ENCODE measurements at regions not wholly inside any gene's neighbourhood (a gene's known extent, or its start where the extent isn't known, plus 50 kb on each side); places are given as distances from the start of the nearest gene placed in this dataset.

GRCh38 chr19:33997690-33998089 is 174.6 kb upstream of the LSM14A start:
- Histone ChIP-seq H3K27ac (ENCODE audit: low read depth, low read length) (no peak overlapping the region), H3K9me3 (ENCODE audit: control insufficient read depth, insufficient read depth, low read length) (0 out of 2 replicates have a peak, but pooled peaks cover 4% of the 10 kb centered on the region), H4K20me1 (ENCODE audit: control insufficient read depth, insufficient read depth, low read depth, low read length) (no peaks in the 10 kb centered on the region), H3K27me3 (ENCODE audit: control insufficient read depth, low read length) (no peaks in the 10 kb centered on the region), H3K4me2 (ENCODE audit: low read length) (no peak overlapping the region), H3K4me1 (ENCODE audit: control insufficient read depth, low read length) (no peaks in the 10 kb centered on the region), H3F3A (ENCODE audit: control insufficient read depth, insufficient read depth) (0 out of 2 replicates have a peak, but pooled peaks cover 2% of the 10 kb centered on the region), H3K79me2 (ENCODE audit: control insufficient read depth, low read length) (no peaks in the 10 kb centered on the region), H3K4me3 (ENCODE audit: low read length) (no peak overlapping the region), H3K36me3 (ENCODE audit: control insufficient read depth, low read length) (no peaks in the 10 kb centered on the region), H3K9me2 (replicated peaks; ENCODE audit: control insufficient read depth, low read length) (no peaks in the 10 kb centered on the region)
- TF ChIP-seq, protein P1, sequence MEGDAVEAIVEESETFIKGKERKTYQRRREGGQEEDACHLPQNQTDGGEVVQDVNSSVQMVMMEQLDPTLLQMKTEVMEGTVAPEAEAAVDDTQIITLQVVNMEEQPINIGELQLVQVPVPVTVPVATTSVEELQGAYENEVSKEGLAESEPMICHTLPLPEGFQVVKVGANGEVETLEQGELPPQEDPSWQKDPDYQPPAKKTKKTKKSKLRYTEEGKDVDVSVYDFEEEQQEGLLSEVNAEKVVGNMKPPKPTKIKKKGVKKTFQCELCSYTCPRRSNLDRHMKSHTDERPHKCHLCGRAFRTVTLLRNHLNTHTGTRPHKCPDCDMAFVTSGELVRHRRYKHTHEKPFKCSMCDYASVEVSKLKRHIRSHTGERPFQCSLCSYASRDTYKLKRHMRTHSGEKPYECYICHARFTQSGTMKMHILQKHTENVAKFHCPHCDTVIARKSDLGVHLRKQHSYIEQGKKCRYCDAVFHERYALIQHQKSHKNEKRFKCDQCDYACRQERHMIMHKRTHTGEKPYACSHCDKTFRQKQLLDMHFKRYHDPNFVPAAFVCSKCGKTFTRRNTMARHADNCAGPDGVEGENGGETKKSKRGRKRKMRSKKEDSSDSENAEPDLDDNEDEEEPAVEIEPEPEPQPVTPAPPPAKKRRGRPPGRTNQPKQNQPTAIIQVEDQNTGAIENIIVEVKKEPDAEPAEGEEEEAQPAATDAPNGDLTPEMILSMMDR (IDR thresholded peaks at IDR 0.05; ENCODE audit: low read depth, low read length, poor library complexity, severe bottlenecking): no peak
- TF ChIP-seq EZH2phosphoT487 (IDR thresholded peaks at IDR 0.05; ENCODE audit: borderline replicate concordance, low read length): no peak

- Histone ChIP-seq H3K9me2 (replicated peaks; ENCODE audit: control insufficient read depth, low read length) (no peaks in the 10 kb centered on the region), H3K36me3 (ENCODE audit: control insufficient read depth, low read length) (no peaks in the 10 kb centered on the region), H3K9me3 (ENCODE audit: control insufficient read depth, insufficient read depth, low read length) (0 out of 2 replicates have a peak, but pooled peaks cover 2% of the 10 kb centered on the region), H3K4me1 (ENCODE audit: control insufficient read depth, low read length) (no peaks in the 10 kb centered on the region), H3K27me3 (ENCODE audit: control insufficient read depth, low read length) (peaks cover under 1% of the 10 kb centered on the region; the same call in 1 of the 2 replicates), H4K20me1 (ENCODE audit: control insufficient read depth, insufficient read depth, low read depth, low read length) (no peaks in the 10 kb centered on the region), H3K27ac (ENCODE audit: low read depth, low read length) (no peak overlapping the region), H3K4me2 (ENCODE audit: low read length) (no peak overlapping the region), H3K4me3 (ENCODE audit: low read length) (no peak overlapping the region), H3K79me2 (ENCODE audit: control insufficient read depth, low read length) (no peaks in the 10 kb centered on the region), H3F3A (ENCODE audit: control insufficient read depth, insufficient read depth) (0 out of 2 replicates have a peak, but pooled peaks cover 2% of the 10 kb centered on the region)
- TF ChIP-seq, protein P1 (IDR thresholded peaks at IDR 0.05; ENCODE audit: low read depth, low read length, poor library complexity, severe bottlenecking): no peak
- no peak for TF ChIP-seq EZH2phosphoT487 (IDR thresholded peaks at IDR 0.05; ENCODE audit: borderline replicate concordance, low read length)
Observed at GRCh38 chr19:33998302-33998701, 174.0 kb upstream of the LSM14A start.

DNA sequence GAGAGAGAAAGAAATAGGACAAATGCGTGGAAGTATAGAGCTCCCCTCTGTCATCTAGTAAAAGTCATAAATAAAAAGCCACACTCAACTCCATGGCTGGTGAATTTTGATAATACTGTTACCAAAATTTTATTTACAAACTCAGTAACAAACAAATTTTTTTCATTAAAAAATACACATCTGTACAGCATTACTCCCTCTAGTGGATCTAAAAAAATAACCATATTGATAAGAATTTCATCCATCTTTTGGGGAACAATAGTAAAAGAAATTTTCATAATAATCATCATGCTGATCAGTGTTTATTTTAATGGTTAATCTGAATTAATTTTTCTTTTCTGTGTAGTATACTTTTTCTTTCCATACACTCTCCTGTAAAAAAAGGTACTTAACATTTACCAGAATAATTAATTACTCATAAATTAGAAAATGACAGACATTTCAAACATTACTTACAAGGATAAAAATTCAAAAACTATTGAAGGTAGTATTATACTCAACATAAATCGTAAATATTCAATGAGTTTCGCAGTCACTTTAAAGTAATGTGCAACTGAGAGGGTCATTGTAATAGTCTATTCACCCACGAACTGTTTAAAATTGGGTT is 173.5 kb upstream of the LSM14A start:
- H3K4me3 ChIP-seq (ENCODE audit: low read length): no peak overlapping the region
- H3K79me2 ChIP-seq (ENCODE audit: control insufficient read depth, low read length): no peaks in the 10 kb centered on the region
- H3K27ac ChIP-seq (ENCODE audit: low read depth, low read length): no peak overlapping the region
- H3K27me3 ChIP-seq (ENCODE audit: control insufficient read depth, low read length): peaks cover 6% of the 10 kb centered on the region; the same call in 1 of the 2 replicates
- 0 out of 2 replicates have a peak, but pooled peaks cover 2% of the 10 kb centered on the region for H3F3A ChIP-seq (ENCODE audit: control insufficient read depth, insufficient read depth)
- no peaks in the 10 kb centered on the region for H3K36me3 ChIP-seq (ENCODE audit: control insufficient read depth, low read length)
- H3K4me1 ChIP-seq (ENCODE audit: control insufficient read depth, low read length): no peaks in the 10 kb centered on the region
- no peak overlapping the region for H3K4me2 ChIP-seq (ENCODE audit: low read length)
- H3K9me2 ChIP-seq (replicated peaks; ENCODE audit: control insufficient read depth, low read length): no peaks in the 10 kb centered on the region
- TF ChIP-seq, protein P1 (IDR thresholded peaks at IDR 0.05; ENCODE audit: low read depth, low read length, poor library complexity, severe bottlenecking): peak; percentile 47
- no peak for TF ChIP-seq EZH2phosphoT487 (IDR thresholded peaks at IDR 0.05; ENCODE audit: borderline replicate concordance, low read length)
- H3K9me3 ChIP-seq (ENCODE audit: control insufficient read depth, insufficient read depth, low read length): no peaks in the 10 kb centered on the region
- no peaks in the 10 kb centered on the region for H4K20me1 ChIP-seq (ENCODE audit: control insufficient read depth, insufficient read depth, low read depth, low read length)
